ENCODE measurements at regions not wholly inside any gene's neighbourhood (a gene's known extent, or its start where the extent isn't known, plus 50 kb on each side); places are given as distances from the start of the nearest gene placed in this dataset.

DNA sequence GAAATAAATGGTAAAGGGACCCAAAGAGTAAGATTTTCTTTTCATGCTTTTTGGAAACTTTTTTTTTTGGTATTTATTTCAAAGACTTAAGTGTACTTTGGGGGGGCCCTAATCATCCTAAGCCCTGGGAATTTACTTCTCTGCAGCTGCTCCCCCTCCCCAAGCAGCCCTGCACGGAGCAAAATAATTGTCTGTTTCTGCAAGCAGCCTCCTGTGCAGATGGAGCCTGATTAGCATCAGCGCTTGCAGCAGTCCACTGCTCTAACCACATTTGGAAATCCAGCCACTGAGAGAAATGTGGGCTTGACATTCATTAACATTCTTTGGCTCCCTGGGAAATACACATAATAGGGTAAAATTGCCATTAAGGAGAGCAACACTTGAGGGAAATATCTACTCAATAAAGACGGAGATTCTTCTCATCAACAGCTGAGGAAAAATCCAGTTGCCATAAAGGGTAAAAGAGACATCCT is 309.2 kb upstream of the MAP3K7 start:
- TF ChIP-seq, protein P1, sequence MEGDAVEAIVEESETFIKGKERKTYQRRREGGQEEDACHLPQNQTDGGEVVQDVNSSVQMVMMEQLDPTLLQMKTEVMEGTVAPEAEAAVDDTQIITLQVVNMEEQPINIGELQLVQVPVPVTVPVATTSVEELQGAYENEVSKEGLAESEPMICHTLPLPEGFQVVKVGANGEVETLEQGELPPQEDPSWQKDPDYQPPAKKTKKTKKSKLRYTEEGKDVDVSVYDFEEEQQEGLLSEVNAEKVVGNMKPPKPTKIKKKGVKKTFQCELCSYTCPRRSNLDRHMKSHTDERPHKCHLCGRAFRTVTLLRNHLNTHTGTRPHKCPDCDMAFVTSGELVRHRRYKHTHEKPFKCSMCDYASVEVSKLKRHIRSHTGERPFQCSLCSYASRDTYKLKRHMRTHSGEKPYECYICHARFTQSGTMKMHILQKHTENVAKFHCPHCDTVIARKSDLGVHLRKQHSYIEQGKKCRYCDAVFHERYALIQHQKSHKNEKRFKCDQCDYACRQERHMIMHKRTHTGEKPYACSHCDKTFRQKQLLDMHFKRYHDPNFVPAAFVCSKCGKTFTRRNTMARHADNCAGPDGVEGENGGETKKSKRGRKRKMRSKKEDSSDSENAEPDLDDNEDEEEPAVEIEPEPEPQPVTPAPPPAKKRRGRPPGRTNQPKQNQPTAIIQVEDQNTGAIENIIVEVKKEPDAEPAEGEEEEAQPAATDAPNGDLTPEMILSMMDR (conservative IDR thresholded peaks at IDR 0.05; ENCODE audit: low read depth, low read length) = no peak
- no peak for TF ChIP-seq EZH2 (IDR thresholded peaks at IDR 0.05; ENCODE audit: low read length, unreplicated experiment)
- TF ChIP-seq EZH2phosphoT487 (IDR thresholded peaks at IDR 0.05; ENCODE audit: borderline replicate concordance, low read length) = no peak

Data from PC-3 (cell line).